ENCODE measurements at regions not wholly inside any gene's neighbourhood (a gene's known extent, or its start where the extent isn't known, plus 50 kb on each side); places are given as distances from the start of the nearest gene placed in this dataset.

DNA sequence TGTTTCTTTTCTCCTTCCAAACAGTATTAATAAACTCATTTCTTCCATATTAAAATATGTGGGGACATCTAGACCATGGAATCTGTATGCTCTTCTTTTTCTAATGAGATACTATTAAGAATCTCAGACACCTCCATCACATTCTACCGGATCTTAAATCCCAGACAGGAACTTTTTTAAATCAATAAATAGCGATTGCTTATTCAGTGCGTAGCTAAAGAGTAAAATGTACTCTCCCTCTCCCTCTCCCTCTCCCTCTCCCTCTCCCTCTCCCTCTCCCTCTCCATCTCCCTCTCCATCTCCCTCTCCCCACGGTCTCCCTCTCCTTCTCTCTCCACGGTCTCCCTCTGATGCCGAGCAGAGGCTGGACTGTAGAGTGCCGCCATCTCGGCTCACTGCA, 297.0 kb downstream of the HNRNPD start:
- DNase-seq (ENCODE audit: low read depth, low spot score), result no peak
- in situ Hi-C loops (cut with MboI), result no loop called here
- Histone ChIP-seq H3K4me3 (no peak overlapping the region), H2AFZ (ENCODE audit: control insufficient read depth, low read depth, low read length) (no peak overlapping the region), H3K9ac (ENCODE audit: control insufficient read depth, insufficient read depth, low read length) (no peak overlapping the region), H3K4me1 (ENCODE audit: control insufficient read depth, insufficient read depth, low read length) (no peaks in the 10 kb centered on the region), H3K27me3 (replicated peaks in 1 of 2; ENCODE audit: control insufficient read depth in 2 of 2, insufficient read depth in 2 of 2, low read length in 1 of 2) (no peaks in the 10 kb centered on the region), H3K9me3 (replicated peaks; ENCODE audit: control insufficient read depth, insufficient read depth, low read length) (no peaks in the 10 kb centered on the region), H3K36me3 (ENCODE audit: control insufficient read depth in 2 of 2, insufficient read depth in 2 of 2, low read length in 1 of 2) (no peaks in the 10 kb centered on the region), H3K4me2 (ENCODE audit: control insufficient read depth, insufficient read depth) (no peak overlapping the region), H3K79me2 (ENCODE audit: control insufficient read depth, insufficient read depth, low read length) (no peaks in the 10 kb centered on the region), H4K20me1 (ENCODE audit: control insufficient read depth, insufficient read depth) (no peaks in the 10 kb centered on the region), H3K27ac (ENCODE audit: control insufficient read depth, insufficient read depth) (no peak overlapping the region)
- WGBS (ENCODE audit: insufficient coverage, insufficient replicate concordance, low lambda C conversion rate, missing lambda C conversion rate), result 66% methylated on average over 6 of the region's 8 CpGs
- intact Hi-C loops (cut with micrococcal nuclease; ENCODE audit: unreplicated experiment), result no loop called here
- RAD21 ChIA-PET (ENCODE audit: unreplicated experiment), result no interaction called here
- SMC1A ChIA-PET (ENCODE audit: uncharacterized antibody, unreplicated experiment), result no interaction called here
- POLR2A ChIA-PET, result no interaction called here
- TF ChIP-seq BCL11A (IDR thresholded peaks at IDR 0.05; ENCODE audit: low read depth, low read length), result no peak
- TF ChIP-seq CBX3 (IDR thresholded peaks at IDR 0.05; ENCODE audit: borderline replicate concordance, low read depth), result no peak
- no peak for TF ChIP-seq ZNF217 (IDR thresholded peaks at IDR 0.05)
- TF ChIP-seq IRF4 (IDR thresholded peaks at IDR 0.05; ENCODE audit: low read depth, low read length), result no peak
- no peak for ATAC-seq
- CTCF ChIA-PET, result no interaction called here
- BruUV-seq (replicated peaks), result no TSS peak
- no peak for FAIRE-seq

DNA sequence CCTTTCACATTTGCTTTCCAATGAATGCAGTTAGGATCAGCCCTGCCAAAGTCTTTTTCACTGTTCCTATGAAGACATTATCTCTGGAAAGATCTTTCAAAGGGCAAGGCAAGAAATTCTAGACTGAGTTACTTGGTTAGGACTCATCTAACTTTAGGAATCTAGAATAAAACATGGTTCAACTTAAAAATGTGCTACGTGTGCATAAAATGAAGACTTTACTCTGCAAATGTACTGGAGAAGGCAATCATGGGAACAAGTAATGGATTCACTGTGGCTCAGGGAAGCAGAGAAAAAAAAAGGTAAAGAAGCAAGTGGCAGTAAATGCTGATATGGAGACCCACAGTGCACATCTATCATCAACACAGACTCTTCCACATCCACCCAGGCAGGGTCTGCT, 297.4 kb downstream of the HNRNPD start:
- Histone ChIP-seq H3K4me2 (ENCODE audit: control insufficient read depth, insufficient read depth) (no peak overlapping the region), H3K27me3 (replicated peaks in 1 of 2; ENCODE audit: control insufficient read depth in 2 of 2, insufficient read depth in 2 of 2, low read length in 1 of 2) (no peaks in the 10 kb centered on the region), H3K27ac (ENCODE audit: control insufficient read depth, insufficient read depth) (no peak overlapping the region), H3K79me2 (ENCODE audit: control insufficient read depth, insufficient read depth, low read length) (no peaks in the 10 kb centered on the region), H3K36me3 (ENCODE audit: control insufficient read depth in 2 of 2, insufficient read depth in 2 of 2, low read length in 1 of 2) (no peaks in the 10 kb centered on the region), H3K4me3 (no peak overlapping the region), H3K4me1 (ENCODE audit: control insufficient read depth, insufficient read depth, low read length) (no peaks in the 10 kb centered on the region), H4K20me1 (ENCODE audit: control insufficient read depth, insufficient read depth) (no peaks in the 10 kb centered on the region), H3K9ac (ENCODE audit: control insufficient read depth, insufficient read depth, low read length) (no peak overlapping the region), H3K9me3 (replicated peaks; ENCODE audit: control insufficient read depth, insufficient read depth, low read length) (no peaks in the 10 kb centered on the region), H2AFZ (ENCODE audit: control insufficient read depth, low read depth, low read length) (no peak overlapping the region)
- ATAC-seq (no peak), DNase-seq (ENCODE audit: low read depth, low spot score) (no peak), FAIRE-seq (no peak)
- ChIA-PET CTCF (no interaction called here), RAD21 (ENCODE audit: unreplicated experiment) (no interaction called here), POLR2A (no interaction called here), SMC1A (ENCODE audit: uncharacterized antibody, unreplicated experiment) (no interaction called here)
- in situ Hi-C loops (cut with MboI), result no loop called here
- 0% methylated on average over 1 of the region's 1 CpG for WGBS (ENCODE audit: insufficient coverage, insufficient replicate concordance, low lambda C conversion rate, missing lambda C conversion rate)
- BruUV-seq (replicated peaks), result no TSS peak
- intact Hi-C loops (cut with micrococcal nuclease; ENCODE audit: unreplicated experiment), result no loop called here
- no peak for TF ChIP-seq SUZ12 (IDR thresholded peaks at IDR 0.05; ENCODE audit: unreplicated experiment)
- TF ChIP-seq, protein P1, sequence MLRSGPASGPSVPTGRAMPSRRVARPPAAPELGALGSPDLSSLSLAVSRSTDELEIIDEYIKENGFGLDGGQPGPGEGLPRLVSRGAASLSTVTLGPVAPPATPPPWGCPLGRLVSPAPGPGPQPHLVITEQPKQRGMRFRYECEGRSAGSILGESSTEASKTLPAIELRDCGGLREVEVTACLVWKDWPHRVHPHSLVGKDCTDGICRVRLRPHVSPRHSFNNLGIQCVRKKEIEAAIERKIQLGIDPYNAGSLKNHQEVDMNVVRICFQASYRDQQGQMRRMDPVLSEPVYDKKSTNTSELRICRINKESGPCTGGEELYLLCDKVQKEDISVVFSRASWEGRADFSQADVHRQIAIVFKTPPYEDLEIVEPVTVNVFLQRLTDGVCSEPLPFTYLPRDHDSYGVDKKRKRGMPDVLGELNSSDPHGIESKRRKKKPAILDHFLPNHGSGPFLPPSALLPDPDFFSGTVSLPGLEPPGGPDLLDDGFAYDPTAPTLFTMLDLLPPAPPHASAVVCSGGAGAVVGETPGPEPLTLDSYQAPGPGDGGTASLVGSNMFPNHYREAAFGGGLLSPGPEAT (IDR thresholded peaks at IDR 0.05; ENCODE audit: low read depth), result no peak
- TF ChIP-seq, protein P2, sequence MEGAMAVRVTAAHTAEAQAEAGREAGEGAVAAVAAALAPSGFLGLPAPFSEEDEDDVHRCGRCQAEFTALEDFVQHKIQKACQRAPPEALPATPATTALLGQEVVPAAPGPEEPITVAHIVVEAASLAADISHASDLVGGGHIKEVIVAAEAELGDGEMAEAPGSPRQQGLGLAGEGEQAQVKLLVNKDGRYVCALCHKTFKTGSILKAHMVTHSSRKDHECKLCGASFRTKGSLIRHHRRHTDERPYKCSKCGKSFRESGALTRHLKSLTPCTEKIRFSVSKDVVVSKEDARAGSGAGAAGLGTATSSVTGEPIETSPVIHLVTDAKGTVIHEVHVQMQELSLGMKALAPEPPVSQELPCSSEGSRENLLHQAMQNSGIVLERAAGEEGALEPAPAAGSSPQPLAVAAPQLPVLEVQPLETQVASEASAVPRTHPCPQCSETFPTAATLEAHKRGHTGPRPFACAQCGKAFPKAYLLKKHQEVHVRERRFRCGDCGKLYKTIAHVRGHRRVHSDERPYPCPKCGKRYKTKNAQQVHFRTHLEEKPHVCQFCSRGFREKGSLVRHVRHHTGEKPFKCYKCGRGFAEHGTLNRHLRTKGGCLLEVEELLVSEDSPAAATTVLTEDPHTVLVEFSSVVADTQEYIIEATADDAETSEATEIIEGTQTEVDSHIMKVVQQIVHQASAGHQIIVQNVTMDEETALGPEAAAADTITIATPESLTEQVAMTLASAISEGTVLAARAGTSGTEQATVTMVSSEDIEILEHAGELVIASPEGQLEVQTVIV (IDR thresholded peaks at IDR 0.05; ENCODE audit: borderline replicate concordance, partially characterized antibody), result no peak
- no peak for TF ChIP-seq RFX5 (IDR thresholded peaks at IDR 0.05; ENCODE audit: low read depth, low read length)

Measured in GM12878 (cell line).